Gastroesophageal sphincter (tissue), 3 donors: ENCODE measurements at regions not wholly inside any gene's neighbourhood (a gene's known extent, or its start where the extent isn't known, plus 50 kb on each side); places are given as distances from the start of the nearest gene placed in this dataset.

Experiments
- CTCF ChIP-seq, 4 experiments: fragments of 200-600 bp in 2 of 4; fragments of 450-650 bp in 2 of 4; sonication (generic) in 1 of 4; IDR thresholded peaks; one replicate each; pipeline ENCODE4 v1.5.1; 2017 to 2019; ENCODE audit warnings: antibody characterized with exemption in 4 of 4, mild to moderate bottlenecking in 2 of 4, moderate library complexity in 2 of 4
- POLR2A ChIP-seq, 2 donors: fragments of 450-650 bp; IDR thresholded peaks; one replicate each; pipeline ENCODE4 v1.6.1; 2017; ENCODE audit warnings: antibody characterized with exemption in 2 of 2, mild to moderate bottlenecking in 2 of 2, moderate library complexity in 1 of 2
- POLR2AphosphoS5 ChIP-seq: sonication (generic); formaldehyde crosslinking; IDR thresholded peaks from one replicate; pipeline ENCODE4 v1.6.1; 2017; ENCODE audit warnings: antibody characterized with exemption

DNA sequence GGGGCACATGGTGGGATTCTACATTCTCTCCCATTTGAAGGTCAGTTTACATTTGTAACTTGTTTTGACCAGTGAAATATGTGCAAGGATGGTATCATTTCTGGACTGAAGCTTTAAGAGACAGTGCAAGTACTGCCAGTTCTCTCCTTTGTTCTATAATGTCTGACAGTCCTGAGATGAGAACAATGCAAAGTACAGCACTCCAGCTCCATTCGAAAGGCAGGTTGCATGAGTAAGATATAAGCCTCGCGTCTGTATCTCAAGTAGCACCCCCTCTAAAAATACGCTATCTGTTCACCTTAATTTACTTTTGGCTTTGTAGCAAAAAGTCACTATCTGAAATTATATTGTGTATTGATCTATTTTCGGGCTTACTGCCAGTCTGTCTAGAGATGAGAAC, 1122.2 kb upstream of the TMEM132C start:
- no peak for TF ChIP-seq CTCF (IDR thresholded peaks at IDR 0.05)
- no peak for TF ChIP-seq POLR2A (IDR thresholded peaks at IDR 0.05)
- no peak for TF ChIP-seq POLR2AphosphoS5
